ENCODE measurements at regions not wholly inside any gene's neighbourhood (a gene's known extent, or its start where the extent isn't known, plus 50 kb on each side); places are given as distances from the start of the nearest gene placed in this dataset.

- TF ChIP-seq, protein P1, sequence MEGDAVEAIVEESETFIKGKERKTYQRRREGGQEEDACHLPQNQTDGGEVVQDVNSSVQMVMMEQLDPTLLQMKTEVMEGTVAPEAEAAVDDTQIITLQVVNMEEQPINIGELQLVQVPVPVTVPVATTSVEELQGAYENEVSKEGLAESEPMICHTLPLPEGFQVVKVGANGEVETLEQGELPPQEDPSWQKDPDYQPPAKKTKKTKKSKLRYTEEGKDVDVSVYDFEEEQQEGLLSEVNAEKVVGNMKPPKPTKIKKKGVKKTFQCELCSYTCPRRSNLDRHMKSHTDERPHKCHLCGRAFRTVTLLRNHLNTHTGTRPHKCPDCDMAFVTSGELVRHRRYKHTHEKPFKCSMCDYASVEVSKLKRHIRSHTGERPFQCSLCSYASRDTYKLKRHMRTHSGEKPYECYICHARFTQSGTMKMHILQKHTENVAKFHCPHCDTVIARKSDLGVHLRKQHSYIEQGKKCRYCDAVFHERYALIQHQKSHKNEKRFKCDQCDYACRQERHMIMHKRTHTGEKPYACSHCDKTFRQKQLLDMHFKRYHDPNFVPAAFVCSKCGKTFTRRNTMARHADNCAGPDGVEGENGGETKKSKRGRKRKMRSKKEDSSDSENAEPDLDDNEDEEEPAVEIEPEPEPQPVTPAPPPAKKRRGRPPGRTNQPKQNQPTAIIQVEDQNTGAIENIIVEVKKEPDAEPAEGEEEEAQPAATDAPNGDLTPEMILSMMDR (optimal IDR thresholded peaks at IDR 0.05 in 1 of 3, IDR thresholded peaks at IDR 0.05 in 1 of 3, conservative IDR thresholded peaks at IDR 0.05 in 1 of 3; ENCODE audit: extremely low read depth in 1 of 3, insufficient read depth in 2 of 3, low read length in 3 of 3): no peak
- no peak for TF ChIP-seq EZH2 (IDR thresholded peaks at IDR 0.05; ENCODE audit: low read length)
Measured at GRCh38 chr12:84604551-84604950, 308.0 kb downstream of the SLC6A15 start.

Data from keratinocyte (primary cell).